NCI-H128 (cell line): ENCODE measurements at regions not wholly inside any gene's neighbourhood (a gene's known extent, or its start where the extent isn't known, plus 50 kb on each side); places are given as distances from the start of the nearest gene placed in this dataset.
"Not testable (repeated sequence)": the region's sequence is repeated elsewhere in the genome, so short reads cannot be mapped to it uniquely, and the experiment has no call there.

ENCODE experiments used
- DNase-seq: peaks from one replicate; lab custom pipeline; 2025; ENCODE audit not compliant: unreplicated experiment; lab: John Stamatoyannopoulos, UW

DNA sequence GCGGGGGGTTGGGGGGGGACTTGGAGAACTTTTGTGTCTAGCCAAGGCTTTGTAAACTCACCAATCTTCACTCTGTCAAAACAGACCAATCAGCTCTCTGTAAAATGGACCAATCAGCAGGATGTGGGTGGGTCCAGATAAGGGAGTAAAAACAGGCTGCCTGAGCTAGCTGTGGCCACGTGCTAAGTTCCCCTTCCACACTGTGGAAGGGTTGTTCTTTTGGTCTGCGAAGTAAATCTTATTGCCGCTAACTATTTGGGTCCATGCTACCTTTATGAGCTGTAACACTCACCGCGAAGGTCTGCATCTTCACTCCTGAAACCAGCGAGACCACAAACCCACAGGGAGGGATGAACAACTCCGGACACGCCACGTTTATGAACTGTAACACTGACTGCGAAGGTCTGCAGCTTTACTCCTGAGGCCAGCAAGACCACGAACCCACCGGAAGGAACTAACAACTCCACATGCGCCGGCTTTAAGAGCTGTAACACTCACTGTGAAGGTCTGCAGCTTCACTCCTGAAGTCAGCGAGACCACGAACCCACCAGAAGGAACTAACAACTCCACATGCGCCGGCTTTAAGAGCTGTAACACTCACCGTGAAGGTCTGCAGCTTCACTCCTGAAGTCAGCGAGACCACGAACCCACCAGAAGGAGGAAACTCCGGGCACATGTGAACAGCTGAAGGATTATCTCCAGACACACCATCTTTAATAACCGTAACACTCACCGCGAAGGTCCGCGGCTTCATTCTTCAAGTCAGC, 186.6 kb downstream of the ID4 start:
- DNase-seq, result not testable (repeated sequence)

DNA sequence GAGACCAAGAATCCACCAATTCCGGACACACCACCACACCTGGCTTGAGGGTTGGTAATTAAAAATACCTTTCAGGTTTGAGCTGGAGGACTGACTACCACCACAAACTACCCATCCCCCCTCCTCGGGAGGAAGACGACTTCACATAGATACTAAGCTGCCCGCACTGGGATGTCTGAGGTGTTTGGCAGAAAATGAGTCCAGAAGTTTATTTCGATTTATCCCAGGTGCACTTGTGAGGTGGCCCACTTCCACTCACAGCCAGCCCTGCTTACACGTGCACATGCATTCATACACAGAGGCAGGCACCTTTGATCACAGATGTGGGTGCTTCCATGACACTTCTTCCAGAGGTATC, 187.1 kb downstream of the ID4 start:
- DNase-seq, result no peak

DNA sequence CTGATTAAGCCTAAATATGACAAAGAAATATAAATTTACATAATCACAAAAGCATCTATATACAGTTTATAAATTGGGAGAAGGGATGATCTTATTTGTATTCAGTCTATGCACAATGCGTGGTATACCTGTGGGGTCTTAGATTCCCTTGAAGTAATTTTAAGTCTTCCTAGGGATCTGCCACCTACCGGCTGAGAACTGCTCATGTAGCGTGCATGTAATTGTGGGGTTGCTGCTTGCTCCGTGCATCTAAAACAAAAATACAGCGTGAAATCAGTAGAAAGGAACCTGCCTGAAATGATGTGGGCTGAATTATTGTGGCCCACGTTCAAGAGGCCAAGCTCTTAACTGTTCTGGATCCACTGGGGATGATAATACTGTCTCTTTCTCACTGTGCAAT, 187.3 kb downstream of the MBOAT1 start:
- no peak for DNase-seq

DNA sequence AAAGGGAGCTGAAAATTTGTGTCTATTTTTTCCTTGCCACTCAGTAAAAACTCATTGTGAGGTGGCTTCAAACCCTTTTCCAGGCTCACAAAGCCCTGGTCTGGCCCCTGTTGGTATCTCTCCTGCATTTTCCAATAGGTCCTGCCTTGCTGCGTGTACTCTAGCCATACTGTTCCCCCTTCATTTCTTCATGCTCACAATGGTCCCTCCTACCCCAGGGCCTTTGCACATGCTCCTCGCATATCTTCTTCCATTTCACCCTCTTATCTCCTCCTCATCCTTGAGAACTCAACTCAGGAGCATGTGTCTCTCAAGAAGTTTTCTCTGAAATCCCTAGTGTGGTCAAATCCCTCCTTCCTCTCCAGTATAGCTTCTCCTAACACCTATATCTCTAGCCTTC, 186.6 kb downstream of the MBOAT1 start:
- DNase-seq, result no peak

DNA sequence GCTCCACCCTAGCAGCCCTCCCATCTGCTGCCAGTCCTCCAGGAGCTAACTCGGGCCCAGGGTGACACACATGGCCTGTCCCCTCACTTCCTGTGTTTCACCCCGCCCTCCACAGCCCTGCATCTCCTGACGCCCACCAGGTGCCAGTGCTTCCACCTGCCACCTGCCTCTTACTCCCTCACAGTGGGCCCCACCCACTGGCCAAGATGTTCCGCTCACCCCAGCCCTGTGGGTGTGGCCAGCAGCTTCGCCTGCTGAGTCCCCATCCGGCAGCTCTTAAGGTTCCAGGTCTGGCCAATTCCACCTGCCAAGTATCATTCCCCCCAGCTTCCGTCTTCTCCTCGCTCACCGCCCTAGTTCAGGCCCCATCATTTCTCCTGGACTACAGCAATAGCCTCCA, 184.1 kb downstream of the MBOAT1 start:
- no peak for DNase-seq

DNA sequence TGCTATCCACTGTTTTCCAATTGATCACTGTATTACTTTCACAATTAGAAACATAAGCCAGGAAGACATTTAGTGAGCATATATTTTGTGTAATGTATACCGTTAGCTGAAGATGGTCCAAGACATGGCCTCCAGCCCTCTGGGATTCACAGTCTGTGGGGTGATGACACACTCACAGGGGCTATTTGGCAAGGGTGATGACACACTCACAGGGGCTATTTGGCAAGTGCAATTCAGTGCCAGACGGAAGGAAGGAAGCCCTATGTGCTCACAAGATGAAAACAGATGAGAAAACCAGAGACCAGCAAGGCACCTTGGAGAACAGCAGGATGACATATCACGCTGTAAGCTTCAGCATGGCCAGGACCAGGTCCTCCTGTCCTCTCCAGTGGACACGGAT, 183.7 kb downstream of the MBOAT1 start:
- no peak for DNase-seq

DNA sequence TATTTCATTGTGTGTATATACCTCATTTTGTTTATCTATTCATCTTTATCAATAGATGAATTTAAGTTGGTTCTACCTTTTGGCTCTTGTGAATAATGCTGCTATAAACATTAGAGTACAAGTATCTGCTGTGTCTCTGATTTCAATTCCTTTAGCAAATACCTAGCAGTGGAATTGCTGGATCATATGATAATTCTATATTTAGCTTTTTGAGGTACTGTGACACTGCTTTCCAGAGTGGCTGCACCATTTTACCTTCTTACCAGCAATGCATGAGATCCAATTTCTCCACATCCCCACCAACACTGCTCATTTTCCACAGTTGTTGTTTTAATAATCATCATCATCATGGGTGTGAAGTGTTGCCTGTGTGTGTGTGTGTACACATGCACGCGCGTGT, 182.3 kb downstream of the MBOAT1 start:
- no peak for DNase-seq

DNA sequence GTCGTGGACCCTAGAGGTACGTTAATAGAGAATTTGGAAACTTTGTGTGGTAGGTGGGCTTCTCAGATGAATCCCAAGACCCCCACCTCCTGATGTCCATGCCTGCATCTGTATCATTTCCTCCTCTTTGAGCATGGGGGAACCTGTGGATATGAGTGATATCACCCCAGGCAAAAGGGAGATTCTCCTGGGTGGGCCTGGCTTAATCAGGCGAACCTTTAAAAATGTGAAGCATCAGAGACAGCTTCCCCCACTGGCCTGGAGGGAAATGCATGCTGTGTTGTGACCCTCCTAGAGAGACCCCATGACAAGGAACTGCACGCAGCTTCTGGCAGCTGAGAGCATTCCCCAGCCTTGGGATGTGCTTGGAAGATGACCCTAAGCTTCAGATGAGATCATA, 180.9 kb downstream of the MBOAT1 start:
- DNase-seq, result no peak

DNA sequence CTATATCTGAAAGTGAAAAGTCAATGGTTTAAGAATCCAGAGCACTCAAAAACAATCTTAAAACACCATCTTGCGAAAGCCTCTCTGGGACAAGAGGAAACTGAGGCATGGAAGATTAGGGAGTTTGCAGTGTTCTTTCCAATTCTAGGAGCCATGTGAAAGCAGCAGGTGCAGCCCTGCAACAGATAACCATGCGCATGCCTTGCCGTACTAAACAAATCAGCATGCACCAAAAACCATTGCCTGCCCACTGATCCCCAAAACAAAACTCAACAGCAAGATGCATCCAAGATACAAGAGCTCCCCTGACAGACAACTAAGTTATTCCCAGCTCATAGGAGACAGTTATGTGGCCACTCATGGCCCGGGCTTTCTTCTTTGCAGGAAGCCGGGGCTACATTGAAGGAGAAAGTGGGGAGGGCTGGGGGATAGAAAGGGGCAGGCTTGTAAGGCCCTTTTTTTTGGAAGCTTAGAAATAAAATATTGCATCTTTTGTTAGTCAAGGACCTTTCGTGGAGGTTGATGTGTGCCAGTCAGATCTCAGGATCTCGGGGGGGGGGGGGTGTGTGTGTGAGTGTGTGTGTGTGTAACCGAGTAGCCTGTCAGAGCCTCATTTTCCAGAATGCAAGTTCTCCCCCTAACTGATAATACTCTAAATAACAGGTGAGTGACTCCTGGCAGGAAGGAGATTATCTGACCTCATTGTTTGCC, 178.4 kb downstream of the MBOAT1 start:
- no peak for DNase-seq

DNA sequence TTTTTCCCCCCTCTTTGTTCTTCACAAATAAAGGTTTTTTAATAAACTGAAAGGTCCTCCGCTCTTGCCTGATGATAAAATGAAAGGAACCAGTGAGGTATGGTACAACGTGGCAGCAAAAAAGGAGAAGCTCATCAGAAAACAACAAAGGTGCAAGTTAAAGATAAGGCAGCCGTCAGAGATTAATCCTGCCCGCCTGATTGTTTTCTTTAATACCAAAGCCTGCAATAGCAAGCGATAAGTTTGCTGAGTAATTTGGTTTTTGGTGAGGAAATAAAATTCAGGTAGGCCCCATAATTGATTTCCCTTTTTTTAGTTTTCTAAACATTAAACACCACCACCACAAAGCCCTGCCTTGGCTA, 177.9 kb downstream of the MBOAT1 start:
- no peak for DNase-seq

DNA sequence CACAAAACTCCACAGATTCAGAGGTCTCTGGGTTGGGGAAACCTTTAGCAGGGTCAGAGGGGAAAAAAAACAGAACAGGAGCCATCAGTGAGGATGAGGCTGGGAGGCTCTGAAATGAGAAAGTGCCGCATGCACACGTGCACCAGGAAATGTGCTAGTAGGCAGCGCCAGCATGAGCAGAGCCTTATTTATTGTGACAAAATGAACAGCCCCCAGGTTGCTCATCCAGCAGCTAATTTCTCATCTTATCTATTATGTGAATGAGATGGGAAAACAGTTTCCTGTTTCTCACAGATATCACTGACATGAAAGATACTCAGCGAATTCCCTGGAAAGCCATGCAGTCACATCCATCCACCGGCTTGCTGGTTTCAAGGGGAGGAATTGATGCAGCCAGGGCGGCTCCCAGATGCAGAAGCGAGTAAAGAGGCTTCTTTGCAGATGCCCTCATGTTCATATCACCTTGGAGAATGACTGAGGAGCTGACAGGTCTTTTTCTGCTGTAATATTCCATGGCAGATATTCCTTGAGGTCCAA, 176.1 kb downstream of the MBOAT1 start:
- no peak for DNase-seq

DNA sequence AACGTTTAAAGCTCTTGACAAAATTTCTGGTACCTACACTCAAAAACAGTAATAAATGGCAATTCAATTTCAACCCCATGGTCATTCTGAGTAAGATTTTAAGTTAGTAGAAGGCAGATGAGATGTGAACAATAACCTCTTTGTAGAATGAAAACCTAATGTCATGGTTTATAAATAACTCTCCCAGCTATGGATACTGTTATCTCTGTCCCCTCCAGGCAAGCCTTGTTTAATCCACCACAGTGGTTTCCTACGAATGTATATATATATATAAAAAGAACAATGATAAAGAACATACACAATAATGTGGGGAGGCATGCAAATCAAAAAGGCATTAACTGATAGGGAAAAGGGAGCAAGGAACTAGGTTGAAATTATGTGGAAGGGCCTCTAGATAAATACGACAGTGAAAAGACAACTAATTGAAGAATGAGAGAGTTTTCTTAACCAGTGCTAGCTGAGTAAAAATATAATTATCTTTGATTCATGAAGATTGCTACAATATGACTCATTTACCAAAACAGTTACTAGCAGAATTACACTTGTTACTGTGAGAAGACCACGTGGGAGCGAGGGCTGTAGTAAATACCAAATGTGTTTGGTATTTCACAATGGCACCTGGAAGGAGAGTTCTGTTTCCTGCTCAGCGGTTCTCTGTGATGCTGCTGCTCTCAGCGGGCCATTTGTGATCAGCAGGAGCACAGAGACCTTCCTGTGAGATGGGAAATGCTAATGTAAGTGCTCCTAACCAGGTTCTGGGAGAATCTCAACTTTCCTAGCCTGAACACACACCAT, 173.7 kb downstream of the MBOAT1 start:
- no peak for DNase-seq

DNA sequence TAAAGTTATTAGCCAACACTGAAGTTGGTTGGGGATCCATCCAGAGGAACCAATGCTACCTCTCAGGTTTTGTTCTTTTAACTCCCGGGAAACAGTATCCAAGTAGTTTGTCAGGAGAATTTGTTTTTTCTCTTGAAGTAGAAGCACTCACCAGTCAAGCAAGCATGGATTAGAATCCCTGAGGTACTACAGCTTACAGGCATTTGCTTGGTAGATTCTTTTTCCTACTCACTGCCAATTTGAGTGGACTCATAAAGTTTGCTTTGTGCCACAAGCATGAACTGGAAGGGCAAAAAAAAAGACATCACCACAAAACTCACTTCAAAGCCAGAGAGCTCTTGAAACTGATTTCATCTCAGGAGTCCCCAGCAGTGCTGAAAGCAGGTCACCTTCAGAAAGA, 167.4 kb downstream of the MBOAT1 start:
- no peak for DNase-seq
